GM23338 (cell line): ENCODE measurements at regions not wholly inside any gene's neighbourhood (a gene's known extent, or its start where the extent isn't known, plus 50 kb on each side); places are given as distances from the start of the nearest gene placed in this dataset.

ENCODE experiments used
- ATAC-seq: fragments of 200-7000 bp; cut with Tn5 transposase; 3 replicates; pipeline ENCODE4 v1.9.1; 2020
- DNase-seq: peaks from one replicate; pipeline ENCODE4 v3.0.0-alpha.2; 2015; ENCODE audit warnings: low spot score
- H2AFZ ChIP-seq: fragments of 200-600 bp; sonication (generic); 2 replicates; pipeline ENCODE4 v1.8.0; 2016; ENCODE audit warnings: antibody characterized with exemption, mild to moderate bottlenecking, moderate library complexity
- H3F3A ChIP-seq: fragments of 200-600 bp; sonication (generic); replicated peaks from 2 replicates; pipeline ENCODE4 v1.8.0; 2017; ENCODE audit warnings: antibody characterized with exemption, mixed run types, low read depth
- H3K27ac ChIP-seq: fragments of 200-600 bp; sonication (generic); 2 replicates; pipeline ENCODE4 v1.6.1; 2016; ENCODE audit warnings: low read depth
- H3K27me3 ChIP-seq: fragments of 200-600 bp; sonication (generic); 2 replicates; pipeline ENCODE4 v1.8.0; 2016; ENCODE audit warnings: mild to moderate bottlenecking, mixed run types, moderate library complexity; ENCODE audit not compliant: insufficient read depth
- H3K36me3 ChIP-seq: fragments of 200-600 bp; sonication (generic); 2 replicates; pipeline ENCODE4 v1.8.0; 2016; ENCODE audit warnings: mild to moderate bottlenecking; ENCODE audit not compliant: insufficient read depth
- H3K4me1 ChIP-seq: fragments of 200-600 bp; sonication (generic); 2 replicates; pipeline ENCODE4 v1.8.0; 2016; ENCODE audit warnings: mild to moderate bottlenecking, moderate library complexity; ENCODE audit not compliant: insufficient read depth
- H3K4me2 ChIP-seq: fragments of 200-600 bp; sonication (generic); 2 replicates; pipeline ENCODE4 v1.7.1; 2017; ENCODE audit warnings: mixed run types
- H3K4me3 ChIP-seq: fragments of 200-600 bp; sonication (generic); 2 replicates; pipeline ENCODE4 v1.6.1; 2016; ENCODE audit warnings: mixed run types
- H3K79me2 ChIP-seq: fragments of 200-600 bp; sonication (generic); replicated peaks from 2 replicates; pipeline ENCODE4 v1.8.0; 2017; ENCODE audit warnings: mild to moderate bottlenecking; ENCODE audit not compliant: insufficient read depth
- H3K9me2 ChIP-seq: fragments of 200-600 bp; sonication (generic); 2 replicates; pipeline ENCODE4 v1.8.0; 2017; ENCODE audit not compliant: insufficient read depth
- H4K20me1 ChIP-seq: fragments of 200-600 bp; sonication (generic); replicated peaks from 2 replicates; pipeline ENCODE4 v1.8.0; 2017; ENCODE audit warnings: mild to moderate bottlenecking; ENCODE audit not compliant: insufficient read depth
- H3K27ac Mint-ChIP-seq: 2 replicates; pipeline ENCODE4 v1.8.0; 2020; ENCODE audit warnings: inconsistent platforms, mild to moderate bottlenecking, moderate library complexity, mixed read lengths
- H3K27me3 Mint-ChIP-seq: 3 replicates; pipeline ENCODE4 v1.8.0; 2022; ENCODE audit warnings: low read depth, mild to moderate bottlenecking, moderate library complexity, mixed read lengths, inconsistent platforms; ENCODE audit not compliant: insufficient read depth, poor library complexity
- H3K36me3 Mint-ChIP-seq: 3 replicates; pipeline ENCODE4 v1.8.0; 2021; ENCODE audit warnings: low read depth, mild to moderate bottlenecking, inconsistent platforms, moderate library complexity, mixed read lengths
- H3K4me1 Mint-ChIP-seq: 3 replicates; pipeline ENCODE4 v1.8.0; 2020; ENCODE audit warnings: mild to moderate bottlenecking, inconsistent platforms, mixed read lengths
- H3K4me3 Mint-ChIP-seq: 3 replicates; pipeline ENCODE4 v1.8.0; 2021; ENCODE audit warnings: moderate library complexity, mild to moderate bottlenecking, inconsistent platforms, mixed read lengths
- H3K9me3 Mint-ChIP-seq: 3 replicates; pipeline ENCODE4 v1.8.0; 2020; ENCODE audit warnings: moderate library complexity, mild to moderate bottlenecking, inconsistent platforms, mixed read lengths
- CREB1 ChIP-seq: fragments of 250-450 bp; sonication (Bioruptor Pico); IDR thresholded peaks from 2 replicates; pipeline ENCODE4 v1.5.0; 2020; ENCODE audit warnings: low read depth, mild to moderate bottlenecking, moderate library complexity
- CTCF ChIP-seq, 2 experiments: fragments of 200-600 bp in 1 of 2; sonication (generic) in 1 of 2; conservative IDR thresholded peaks; 2 replicates each; pipeline versions ENCODE4 v1.5.1 to v1.6.1; 2016 to 2017; ENCODE audit warnings: antibody characterized with exemption in 2 of 2, low read depth in 2 of 2, mild to moderate bottlenecking in 2 of 2, moderate library complexity in 1 of 2
- ETS1 ChIP-seq: IDR thresholded peaks from 2 replicates; pipeline ENCODE4 v1.6.1; 2016; ENCODE audit warnings: antibody characterized with exemption
- EZH2 ChIP-seq: fragments of 200-600 bp; sonication (generic); IDR thresholded peaks from one replicate; pipeline ENCODE4 v1.8.0; 2017; ENCODE audit warnings: antibody characterized with exemption, mild to moderate bottlenecking, low read depth; ENCODE audit not compliant: unreplicated experiment
- EZH2phosphoT487 ChIP-seq: fragments of 200-600 bp; sonication (generic); IDR thresholded peaks from one replicate; pipeline ENCODE4 v1.8.1; 2018; ENCODE audit warnings: antibody characterized with exemption; ENCODE audit not compliant: unreplicated experiment
- JUNB ChIP-seq: IDR thresholded peaks from one replicate; pipeline ENCODE4 v1.6.1; 2016; ENCODE audit warnings: antibody characterized with exemption; ENCODE audit not compliant: unreplicated experiment
- NANOG ChIP-seq: IDR thresholded peaks from 2 replicates; pipeline ENCODE4 v1.6.1; 2016; ENCODE audit warnings: antibody characterized with exemption, borderline replicate concordance
- POLR2AphosphoS5 ChIP-seq: IDR thresholded peaks from 2 replicates; pipeline ENCODE4 v1.6.1; 2016; ENCODE audit warnings: antibody characterized with exemption, low read depth
- REST ChIP-seq: IDR thresholded peaks from one replicate; pipeline ENCODE4 v1.6.1; 2018; ENCODE audit warnings: antibody characterized with exemption; ENCODE audit not compliant: unreplicated experiment
- STAT1 ChIP-seq: IDR thresholded peaks from one replicate; pipeline ENCODE4 v1.6.1; 2016; ENCODE audit warnings: antibody characterized with exemption; ENCODE audit not compliant: unreplicated experiment
- ZNF114 ChIP-seq: fragments of 250-450 bp; sonication (Bioruptor Pico); IDR thresholded peaks from 2 replicates; pipeline ENCODE4 v1.5.0; 2020; ENCODE audit warnings: mild to moderate bottlenecking, moderate library complexity
- ZNF331 ChIP-seq: fragments of 250-450 bp; sonication (Bioruptor Pico); IDR thresholded peaks from 2 replicates; pipeline ENCODE4 v1.5.0; 2020; ENCODE audit warnings: low read depth, mild to moderate bottlenecking, moderate library complexity

- TF ChIP-seq REST: no peak
- TF ChIP-seq ZNF331 (CRISPR knock-in tag): no peak
- no peak for TF ChIP-seq ZNF114 (CRISPR knock-in tag)
- TF ChIP-seq CTCF (conservative IDR thresholded peaks at IDR 0.05; ENCODE audit: low read depth in 2 of 2): no peak
- TF ChIP-seq JUNB: no peak
- TF ChIP-seq STAT1: no peak
- no peak for TF ChIP-seq CREB1
- no peak for TF ChIP-seq POLR2AphosphoS5
- TF ChIP-seq EZH2: no peak
These were observed 172.7 kb downstream of the SERPINI1 start (continued) for GRCh38 chr3:167908221-167908620.

DNA sequence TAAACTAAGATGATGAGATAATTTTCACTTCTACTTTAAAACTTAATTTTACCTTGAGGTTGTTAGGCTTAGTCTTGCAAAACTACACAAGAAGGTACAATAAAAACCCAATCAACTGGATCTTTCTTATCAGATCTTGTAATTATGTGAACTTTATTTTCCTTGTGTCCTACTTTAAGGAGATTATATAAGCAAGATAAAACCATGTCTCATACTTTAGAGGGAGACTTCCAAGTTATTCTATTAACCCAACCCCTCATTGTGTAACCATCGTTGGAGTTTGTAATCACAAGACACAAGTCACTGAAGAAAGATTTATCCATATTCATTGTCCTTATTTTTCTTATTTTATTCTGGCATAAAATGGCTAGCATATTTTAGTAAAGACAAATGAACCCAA, 165.6 kb downstream of the SERPINI1 start:
- peaks cover 18% of the 10 kb centered on the region for H3K4me1 Mint-ChIP-seq
- H3K27ac Mint-ChIP-seq: no peak overlapping the region
- Histone ChIP-seq H2AFZ (no peak overlapping the region), H3F3A (no peaks in the 10 kb centered on the region), H3K4me3 (no peak overlapping the region), H3K4me2 (no peak overlapping the region), H3K9me2 (no peaks in the 10 kb centered on the region), H3K4me1 (peaks cover 12% of the 10 kb centered on the region; the same call in 1 of the 2 replicates), H3K36me3 (no peaks in the 10 kb centered on the region), H3K27me3 (no peaks in the 10 kb centered on the region), H3K79me2 (no peaks in the 10 kb centered on the region), H4K20me1 (no peaks in the 10 kb centered on the region), H3K27ac (no peak overlapping the region)
- DNase-seq (no peak), ATAC-seq (no peak)
- H3K9me3 Mint-ChIP-seq: no peaks in the 10 kb centered on the region
- TF ChIP-seq NANOG: no peak
- TF ChIP-seq EZH2: no peak
- no peak for TF ChIP-seq CTCF (conservative IDR thresholded peaks at IDR 0.05; ENCODE audit: low read depth in 2 of 2)
- TF ChIP-seq ZNF114 (CRISPR knock-in tag): no peak
- TF ChIP-seq EZH2phosphoT487: no peak
- TF ChIP-seq ETS1: no peak
- TF ChIP-seq POLR2AphosphoS5: no peak
- TF ChIP-seq JUNB: no peak
- no peak for TF ChIP-seq REST
- peaks cover 3% of the 10 kb centered on the region for H3K27me3 Mint-ChIP-seq
- H3K4me3 Mint-ChIP-seq: no peak overlapping the region
- H3K36me3 Mint-ChIP-seq: no peaks in the 10 kb centered on the region; the same call in 2 of the 3 replicates
